Fibroblast of lung (primary cell): ENCODE measurements at regions not wholly inside any gene's neighbourhood (a gene's known extent, or its start where the extent isn't known, plus 50 kb on each side); places are given as distances from the start of the nearest gene placed in this dataset.

ENCODE experiments used
- DNase-seq, 2 donors: peaks; one replicate each; pipeline versions ENCODE4 v3.0.0 to v3.0.0-alpha.2; 2010; ENCODE audit warnings: low read depth in 2 of 2
- H2AFZ ChIP-seq: 2 replicates; pipeline ENCODE4 v1.5.1; 2012; ENCODE audit warnings: low read length, control low read depth, inconsistent platforms
- H3K27ac ChIP-seq: 2 replicates; pipeline ENCODE4 v1.5.1; 2011; ENCODE audit warnings: low read length, control low read depth; ENCODE audit not compliant: insufficient read depth
- H3K27me3 ChIP-seq: 2 replicates; pipeline ENCODE4 v1.5.1; 2011; ENCODE audit warnings: mild to moderate bottlenecking, low read length; ENCODE audit not compliant: control insufficient read depth, insufficient read depth
- H3K36me3 ChIP-seq: 2 replicates; pipeline ENCODE4 v1.5.1; 2011; ENCODE audit warnings: low read length; ENCODE audit not compliant: control insufficient read depth, insufficient read depth
- H3K4me1 ChIP-seq: 2 replicates; pipeline ENCODE4 v1.5.1; 2011; ENCODE audit warnings: low read length; ENCODE audit not compliant: control insufficient read depth, insufficient read depth; ENCODE audit errors: extremely low read depth
- H3K4me2 ChIP-seq: 2 replicates; pipeline ENCODE4 v1.5.1; 2011; ENCODE audit warnings: low read length, control low read depth; ENCODE audit not compliant: insufficient read depth; ENCODE audit errors: extremely low read depth
- H3K4me3 ChIP-seq, 4 experiments: fragments of 200-600 bp in 1 of 4; sonication (generic) in 1 of 4; replicated peaks in 1 of 4; 2 replicates each; pipeline ENCODE4 v1.5.1; 2011 to 2016; ENCODE audit warnings: low read length in 4 of 4, low read depth in 3 of 4, mild to moderate bottlenecking in 3 of 4, control low read depth in 2 of 4, inconsistent platforms in 1 of 4, mixed read lengths in 1 of 4; ENCODE audit not compliant: insufficient read depth in 1 of 4; ENCODE audit errors: control extremely low read depth in 1 of 4
- H3K79me2 ChIP-seq: 2 replicates; pipeline ENCODE4 v1.5.1; 2012; ENCODE audit warnings: mild to moderate bottlenecking, low read length, inconsistent platforms; ENCODE audit not compliant: control insufficient read depth, insufficient read depth
- H3K9ac ChIP-seq: 2 replicates; pipeline ENCODE4 v1.5.1; 2011; ENCODE audit warnings: mild to moderate bottlenecking, low read length, control low read depth; ENCODE audit not compliant: insufficient read depth
- H3K9me3 ChIP-seq: 2 replicates; pipeline ENCODE4 v1.5.1; 2012; ENCODE audit warnings: low read depth, low read length; ENCODE audit not compliant: control insufficient read depth, insufficient read depth
- H4K20me1 ChIP-seq: 2 replicates; pipeline ENCODE4 v1.5.1; 2011; ENCODE audit warnings: low read length; ENCODE audit not compliant: control insufficient read depth, insufficient read depth; ENCODE audit errors: extremely low read depth
- EZH2 ChIP-seq: IDR thresholded peaks from 2 replicates; pipeline ENCODE4 v1.5.1; 2012; ENCODE audit warnings: low read length, control low read depth, mild to moderate bottlenecking; ENCODE audit errors: missing control alignments
- TF ChIP-seq, protein P1 (sequence below), 2 donors: IDR thresholded peaks in 1 of 2; conservative IDR thresholded peaks in 1 of 2; 1 replicate in 1 of 2; 2 replicates in 1 of 2; pipeline ENCODE4 v1.5.1; 2011 to 2012; ENCODE audit warnings: low read length in 2 of 2, control low read depth in 1 of 2, inconsistent platforms in 1 of 2, low read depth in 1 of 2, mild to moderate bottlenecking in 1 of 2

DNA sequence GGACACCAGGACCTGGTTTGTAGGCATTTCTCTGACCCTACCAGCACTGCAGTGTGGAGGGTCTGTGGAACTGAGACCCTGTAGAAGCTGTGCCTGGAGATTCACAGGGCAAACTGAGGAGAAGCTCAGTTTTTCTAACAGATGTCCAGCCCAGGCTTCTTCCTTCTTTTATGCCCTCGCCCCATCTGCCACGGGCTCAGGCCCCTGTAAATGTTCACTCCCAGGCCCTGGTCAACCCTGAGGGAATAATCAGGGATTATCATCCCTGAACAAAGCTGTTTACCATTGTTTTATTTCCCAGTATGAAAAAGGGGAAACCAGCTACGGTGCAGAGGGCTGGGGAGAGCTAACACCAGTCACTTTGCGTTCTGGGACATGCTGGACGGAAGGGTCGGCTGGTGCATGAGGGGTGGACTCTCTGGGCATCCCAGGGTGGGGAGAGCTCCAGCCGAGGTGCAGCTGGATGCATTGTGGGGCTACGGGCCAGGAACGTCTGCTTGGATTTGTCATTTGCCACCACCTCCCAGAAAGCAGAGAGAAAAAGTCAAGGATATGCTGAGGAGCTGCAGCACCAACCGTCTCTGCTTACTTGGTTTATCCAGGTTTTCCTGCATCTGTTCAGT, 183.8 kb downstream of the TFCP2L1 start:
- no peaks in the 10 kb centered on the region for H3K79me2 ChIP-seq
- H3K4me1 ChIP-seq: no peaks in the 10 kb centered on the region
- DNase-seq: no peak
- H3K4me2 ChIP-seq: no peak overlapping the region
- H3K27me3 ChIP-seq: peaks cover 20% of the 10 kb centered on the region
- no peaks in the 10 kb centered on the region for H3K9me3 ChIP-seq
- no peaks in the 10 kb centered on the region for H4K20me1 ChIP-seq
- H3K27ac ChIP-seq: no peak overlapping the region
- no peak overlapping the region for H2AFZ ChIP-seq
- no peak overlapping the region for H3K9ac ChIP-seq
- H3K4me3 ChIP-seq: no peak overlapping the region
- TF ChIP-seq, protein P1, sequence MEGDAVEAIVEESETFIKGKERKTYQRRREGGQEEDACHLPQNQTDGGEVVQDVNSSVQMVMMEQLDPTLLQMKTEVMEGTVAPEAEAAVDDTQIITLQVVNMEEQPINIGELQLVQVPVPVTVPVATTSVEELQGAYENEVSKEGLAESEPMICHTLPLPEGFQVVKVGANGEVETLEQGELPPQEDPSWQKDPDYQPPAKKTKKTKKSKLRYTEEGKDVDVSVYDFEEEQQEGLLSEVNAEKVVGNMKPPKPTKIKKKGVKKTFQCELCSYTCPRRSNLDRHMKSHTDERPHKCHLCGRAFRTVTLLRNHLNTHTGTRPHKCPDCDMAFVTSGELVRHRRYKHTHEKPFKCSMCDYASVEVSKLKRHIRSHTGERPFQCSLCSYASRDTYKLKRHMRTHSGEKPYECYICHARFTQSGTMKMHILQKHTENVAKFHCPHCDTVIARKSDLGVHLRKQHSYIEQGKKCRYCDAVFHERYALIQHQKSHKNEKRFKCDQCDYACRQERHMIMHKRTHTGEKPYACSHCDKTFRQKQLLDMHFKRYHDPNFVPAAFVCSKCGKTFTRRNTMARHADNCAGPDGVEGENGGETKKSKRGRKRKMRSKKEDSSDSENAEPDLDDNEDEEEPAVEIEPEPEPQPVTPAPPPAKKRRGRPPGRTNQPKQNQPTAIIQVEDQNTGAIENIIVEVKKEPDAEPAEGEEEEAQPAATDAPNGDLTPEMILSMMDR (conservative IDR thresholded peaks at IDR 0.05 in 1 of 2, IDR thresholded peaks at IDR 0.05 in 1 of 2; ENCODE audit: low read depth in 1 of 2, low read length in 2 of 2): no peak
- no peak for TF ChIP-seq EZH2
- no peaks in the 10 kb centered on the region for H3K36me3 ChIP-seq

DNA sequence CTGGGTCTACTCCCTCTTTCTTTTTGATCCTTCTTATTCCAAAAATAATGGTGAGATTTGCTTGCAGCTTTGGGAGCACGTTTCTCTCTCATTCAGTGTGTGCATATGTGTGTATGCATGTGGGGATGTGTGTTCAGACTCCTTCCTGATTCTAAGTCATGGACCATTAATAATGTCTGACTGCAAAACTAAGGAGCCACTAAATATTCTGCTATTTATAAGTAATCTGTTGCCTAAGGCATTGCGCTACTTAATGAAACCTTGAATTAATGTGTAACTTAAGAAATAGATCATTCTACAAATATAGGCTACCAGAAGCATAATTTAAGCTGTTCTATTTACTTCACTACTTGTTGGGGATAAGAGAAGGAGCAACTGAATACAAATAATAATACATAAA, 182.1 kb downstream of the TFCP2L1 start:
- Histone ChIP-seq H3K27me3 (peaks cover 16% of the 10 kb centered on the region), H3K27ac (no peak overlapping the region), H3K4me1 (no peaks in the 10 kb centered on the region), H4K20me1 (no peaks in the 10 kb centered on the region), H3K4me2 (no peak overlapping the region), H3K36me3 (no peaks in the 10 kb centered on the region), H3K9ac (no peak overlapping the region), H3K9me3 (no peaks in the 10 kb centered on the region), H2AFZ (no peak overlapping the region), H3K79me2 (no peaks in the 10 kb centered on the region), H3K4me3 (no peak overlapping the region)
- DNase-seq: no peak
- no peak for TF ChIP-seq EZH2
- TF ChIP-seq, protein P1 (conservative IDR thresholded peaks at IDR 0.05 in 1 of 2, IDR thresholded peaks at IDR 0.05 in 1 of 2; ENCODE audit: low read depth in 1 of 2, low read length in 2 of 2): no peak

- Histone ChIP-seq H2AFZ (no peak overlapping the region), H3K36me3 (no peaks in the 10 kb centered on the region), H3K9me3 (no peaks in the 10 kb centered on the region), H3K79me2 (no peaks in the 10 kb centered on the region), H3K4me1 (no peaks in the 10 kb centered on the region), H4K20me1 (no peaks in the 10 kb centered on the region), H3K9ac (no peak overlapping the region), H3K4me3 (no peak overlapping the region), H3K27me3 (peaks cover 16% of the 10 kb centered on the region), H3K27ac (no peak overlapping the region), H3K4me2 (no peak overlapping the region)
- no peak for DNase-seq
- TF ChIP-seq, protein P1 (conservative IDR thresholded peaks at IDR 0.05 in 1 of 2, IDR thresholded peaks at IDR 0.05 in 1 of 2; ENCODE audit: low read depth in 1 of 2, low read length in 2 of 2): no peak
- TF ChIP-seq EZH2: no peak
These were observed 181.0 kb downstream of the TFCP2L1 start for GRCh38 chr2:121103960-121104359.
